HG02885 (cell line): ENCODE measurements at regions not wholly inside any gene's neighbourhood (a gene's known extent, or its start where the extent isn't known, plus 50 kb on each side); places are given as distances from the start of the nearest gene placed in this dataset.
"Not testable (repeated sequence)": the region's sequence is repeated elsewhere in the genome, so short reads cannot be mapped to it uniquely, and the experiment has no call there.

Experiments used
- ATAC-seq: cut with Tn5 transposase; IDR thresholded peaks from one replicate; pipeline ENCODE4 v1.9.1; 2021; ENCODE audit warnings: mild to moderate bottlenecking; ENCODE audit not compliant: unreplicated experiment, poor library complexity

GRCh38 chr17:36691606-36692005, 90.2 kb downstream of the MRM1 start:
- no peak for ATAC-seq

GRCh38 chr17:36695082-36695481, 93.7 kb downstream of the MRM1 start:
- ATAC-seq: no peak

GRCh38 chr17:36695710-36696109, 94.3 kb downstream of the MRM1 start:
- not testable (repeated sequence) for ATAC-seq

GRCh38 chr17:36696805-36697204, 95.4 kb downstream of the MRM1 start:
- ATAC-seq: no peak

GRCh38 chr17:36697903-36698530, 96.6 kb downstream of the MRM1 start:
- no peak for ATAC-seq

DNA sequence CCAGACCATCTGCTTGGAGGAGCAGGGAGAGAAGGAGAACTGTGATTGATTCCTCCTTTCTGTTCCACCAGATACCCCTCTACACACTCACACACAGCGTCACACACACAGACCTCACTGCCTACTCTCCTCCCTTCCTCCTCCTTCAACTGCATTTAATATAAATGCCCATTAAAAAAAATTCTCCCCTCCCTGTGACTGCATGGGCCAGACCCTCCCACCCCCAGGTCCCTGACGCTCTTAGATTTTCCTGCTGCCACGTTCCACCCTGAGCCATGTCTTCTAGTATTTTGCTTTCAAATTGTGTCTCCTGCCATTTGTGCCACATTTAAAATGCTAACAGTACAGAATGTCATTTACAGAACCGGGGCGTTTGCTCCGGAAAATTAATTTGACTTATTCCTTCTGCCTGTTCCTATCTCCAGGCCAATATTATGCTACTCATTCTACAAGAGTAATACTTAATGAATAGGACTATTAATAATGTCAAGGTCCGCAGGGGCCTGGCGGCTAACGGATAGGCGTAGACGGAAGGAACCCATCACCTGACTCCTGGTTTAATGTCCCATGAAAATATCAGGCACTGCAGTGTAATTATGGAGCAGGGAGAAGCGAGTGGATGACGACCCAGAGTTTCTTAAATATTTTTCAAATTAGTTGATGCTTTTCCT, 100.2 kb downstream of the MRM1 start:
- ATAC-seq: no peak

DNA sequence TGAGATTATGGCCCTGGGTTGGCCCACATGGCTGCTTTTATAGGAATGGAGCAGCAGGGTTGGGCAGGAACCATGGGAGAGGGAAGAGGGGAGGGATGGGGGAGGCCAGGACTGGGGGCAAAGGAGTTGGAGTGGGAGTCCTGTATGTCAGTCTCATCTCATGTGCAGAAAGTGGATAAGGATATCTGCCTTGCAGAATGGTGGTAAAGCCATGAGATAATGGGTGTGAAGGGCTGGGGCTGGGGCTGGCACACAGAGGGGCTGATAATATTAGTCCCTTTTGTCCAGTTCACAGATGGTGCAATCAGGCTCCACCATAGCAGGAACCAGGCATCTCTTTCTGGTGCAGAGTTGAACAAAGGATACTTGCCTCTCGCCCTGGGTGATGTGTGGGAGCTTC, 101.3 kb downstream of the MRM1 start:
- no peak for ATAC-seq

DNA sequence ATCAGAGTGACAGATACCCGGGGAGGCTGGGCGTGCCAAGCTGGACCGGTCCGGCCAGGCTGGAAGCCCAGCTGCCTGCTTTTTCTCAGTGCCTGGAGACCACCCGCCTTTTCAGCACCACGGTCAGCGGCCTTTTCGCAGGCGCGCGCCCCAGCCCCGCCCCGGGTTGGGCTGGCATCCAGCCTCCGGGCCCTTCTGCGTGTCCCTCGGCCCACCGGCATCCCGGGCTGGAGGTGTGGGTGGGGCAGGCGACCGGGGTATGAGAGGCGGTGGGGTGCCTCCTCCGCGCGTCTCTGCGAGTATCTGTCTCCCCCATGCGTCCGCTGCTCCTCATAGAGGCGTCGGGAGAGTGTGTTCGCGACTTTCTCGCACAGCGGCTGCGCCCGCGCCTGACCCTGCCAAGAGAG, 102.5 kb downstream of the MRM1 start:
- ATAC-seq: no peak

DNA sequence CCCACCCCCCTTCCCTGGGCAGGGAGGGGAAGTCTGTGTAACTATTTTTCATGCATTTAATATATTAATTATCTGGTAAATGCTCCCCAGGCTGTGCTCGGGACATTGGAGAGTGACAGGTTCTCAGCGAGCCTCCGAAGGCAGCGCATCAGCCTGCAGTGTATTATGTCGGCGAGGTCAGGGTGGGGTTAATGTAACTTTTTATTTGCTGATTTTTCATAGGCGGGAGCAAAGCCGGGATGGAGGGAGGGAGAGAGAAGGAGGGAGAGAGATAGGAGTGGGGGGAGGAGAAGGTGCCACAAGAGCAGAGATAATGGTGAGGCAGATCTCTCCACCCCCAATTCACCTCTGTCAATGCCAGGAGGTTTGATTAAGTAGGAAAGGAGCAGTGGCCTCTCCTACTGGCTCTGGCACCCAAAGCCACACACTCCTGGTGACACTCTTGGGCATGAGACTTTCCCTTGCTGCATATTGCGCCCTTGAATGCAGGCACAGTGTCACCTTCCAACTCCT, 104.0 kb downstream of the MRM1 start:
- no peak for ATAC-seq

DNA sequence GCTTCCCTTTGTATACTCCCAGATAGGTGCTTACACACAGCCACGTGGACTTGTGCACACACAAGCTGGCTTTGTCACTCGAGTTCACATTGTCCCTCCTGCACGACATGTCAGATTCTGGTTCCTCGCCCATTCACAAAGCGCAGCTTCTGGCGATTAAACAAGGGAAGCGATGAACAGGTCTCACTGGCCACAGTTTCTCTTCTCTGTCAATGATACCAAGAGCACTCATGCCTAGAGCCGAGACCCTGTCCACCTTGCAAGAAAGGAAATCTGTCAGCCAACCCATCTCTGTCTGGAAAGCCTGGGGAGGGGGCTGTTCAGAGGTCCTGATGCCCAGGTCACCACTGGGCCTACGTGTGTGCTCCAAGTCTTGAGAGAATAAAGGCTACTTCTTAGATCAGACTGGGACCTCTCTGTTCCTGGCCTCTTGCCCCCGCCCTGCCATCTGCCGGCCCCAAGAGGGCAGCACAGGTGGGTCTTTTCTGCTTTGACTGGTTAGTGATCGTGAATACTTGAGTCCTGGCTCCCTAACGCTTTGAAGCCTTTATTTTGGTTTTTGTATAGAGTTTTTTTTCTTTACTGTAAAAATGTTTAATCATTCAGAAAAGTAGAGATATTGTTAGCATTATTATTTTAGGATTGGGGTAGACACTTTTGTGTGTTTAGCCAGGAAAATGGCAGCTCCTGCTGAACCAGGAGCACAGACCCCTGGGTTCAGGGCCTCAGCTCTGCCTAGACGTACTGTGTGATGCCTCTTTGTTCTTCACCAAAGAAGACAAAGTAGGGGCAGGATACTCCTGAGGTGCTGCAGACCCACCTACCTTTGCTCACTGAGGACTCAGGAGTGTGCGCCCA, 104.7 kb downstream of the MRM1 start:
- no peak for ATAC-seq

GRCh38 chr17:36707904-36708303, 106.5 kb downstream of the MRM1 start:
- no peak for ATAC-seq

- ATAC-seq: no peak
Observed at GRCh38 chr17:36714789-36715188, 113.4 kb downstream of the MRM1 start.

DNA sequence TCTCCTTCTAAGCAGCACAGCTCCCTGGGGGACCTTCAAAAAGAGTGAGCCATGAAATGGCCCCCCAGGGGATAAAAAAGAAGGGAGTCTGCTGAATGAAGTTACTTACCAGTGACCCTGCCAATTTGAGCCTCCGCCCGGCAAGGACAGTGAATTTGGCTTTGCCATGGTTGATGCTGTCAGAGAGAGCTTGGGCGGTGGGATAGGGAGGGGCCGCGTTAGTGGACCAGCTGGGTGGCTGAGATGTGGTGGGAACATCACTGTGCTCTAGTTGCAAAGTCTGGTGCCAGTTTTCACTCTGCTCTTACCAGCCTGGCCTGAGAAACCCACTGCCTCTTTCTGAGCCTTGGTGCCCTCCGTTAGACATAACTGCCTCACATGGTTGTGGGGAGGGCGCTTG, 114.6 kb downstream of the MRM1 start:
- no peak for ATAC-seq

DNA sequence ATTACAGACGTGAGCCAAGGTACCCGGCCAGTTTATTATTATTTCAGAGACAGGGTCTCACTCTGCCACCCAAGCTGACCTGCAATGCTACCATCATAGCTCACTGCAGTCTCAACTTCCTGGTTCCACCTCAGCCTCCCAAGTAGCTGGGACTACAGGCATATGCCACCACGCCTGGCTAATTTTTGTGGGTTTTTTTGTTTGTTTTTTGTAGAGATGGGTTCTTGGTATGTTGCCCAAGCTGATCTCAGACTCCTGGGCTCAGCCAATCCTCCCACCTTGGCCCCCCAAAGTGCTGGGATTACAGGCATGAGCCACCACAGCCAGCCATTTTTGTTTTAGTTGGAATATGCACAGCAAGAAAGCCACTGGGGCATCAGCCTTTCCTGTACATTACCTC, 115.7 kb downstream of the MRM1 start:
- no peak for ATAC-seq

DNA sequence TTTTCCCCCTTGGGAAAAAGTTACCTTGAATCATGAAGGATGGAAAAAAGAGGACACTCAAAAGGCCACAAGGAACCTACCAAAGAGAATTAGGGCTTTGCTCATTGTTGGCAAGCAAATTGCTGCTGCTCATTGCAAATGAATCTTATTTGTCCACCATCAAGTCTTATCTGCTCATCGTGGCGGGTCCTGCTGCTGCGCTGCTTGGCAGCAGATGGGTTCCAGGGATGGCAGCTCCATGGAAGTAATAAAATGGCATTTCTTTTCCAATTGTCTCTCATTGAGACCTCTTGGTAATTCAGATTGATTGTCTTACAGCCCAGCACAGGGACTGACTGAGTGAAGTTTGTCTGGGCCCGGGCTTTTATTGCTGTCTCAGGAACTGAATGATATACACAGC, 118.7 kb downstream of the MRM1 start:
- no peak for ATAC-seq

DNA sequence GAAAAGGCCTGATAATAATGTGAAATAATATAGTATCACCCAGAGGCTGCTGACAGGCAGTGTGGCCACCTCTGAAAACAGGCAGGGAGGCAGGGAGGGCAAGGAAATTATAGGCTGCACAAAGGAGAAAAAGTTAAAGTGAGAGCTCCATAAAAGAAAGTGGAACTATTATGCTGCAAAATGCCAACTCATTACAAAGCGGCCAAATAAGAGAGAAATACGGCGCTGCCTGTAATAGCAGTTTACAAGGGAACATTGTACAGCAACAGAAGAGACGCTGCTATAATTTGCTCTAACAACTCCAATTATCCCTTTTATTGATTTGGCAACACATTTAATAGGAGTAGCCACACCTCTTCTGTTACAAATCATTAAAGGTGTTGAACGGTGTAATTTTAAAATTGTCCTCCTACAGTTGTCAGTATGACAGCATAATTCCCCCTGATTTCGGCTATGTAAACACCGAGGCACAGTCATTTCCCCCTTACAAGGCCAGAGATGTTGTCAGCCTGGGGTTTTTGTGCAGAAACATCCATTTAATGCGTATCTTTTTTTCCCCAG, 120.3 kb downstream of the MRM1 start:
- ATAC-seq: no peak

GRCh38 chr17:36722121-36722902, 120.9 kb downstream of the MRM1 start:
- peak; percentile 71 for ATAC-seq

DNA sequence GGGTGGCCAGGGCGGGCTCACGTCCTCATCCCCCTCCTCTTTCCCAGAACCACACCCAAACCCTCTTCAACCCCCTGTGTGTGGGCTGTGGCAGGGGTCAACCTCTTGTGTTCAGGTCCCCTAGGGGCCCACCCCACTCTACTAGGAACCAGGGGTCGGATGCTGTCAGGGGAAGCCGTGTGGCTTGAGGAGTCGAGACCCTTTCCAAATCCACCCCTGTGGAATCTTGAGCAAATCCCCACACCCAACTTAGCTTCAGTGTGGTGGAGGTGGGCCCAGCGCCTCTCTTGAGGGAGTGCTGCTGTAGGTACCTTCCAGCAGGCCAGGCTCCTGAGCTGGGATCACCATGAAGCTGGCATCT, 121.5 kb downstream of the MRM1 start:
- ATAC-seq: no peak

GRCh38 chr17:36723459-36724025, 122.2 kb downstream of the MRM1 start:
- ATAC-seq: no peak

DNA sequence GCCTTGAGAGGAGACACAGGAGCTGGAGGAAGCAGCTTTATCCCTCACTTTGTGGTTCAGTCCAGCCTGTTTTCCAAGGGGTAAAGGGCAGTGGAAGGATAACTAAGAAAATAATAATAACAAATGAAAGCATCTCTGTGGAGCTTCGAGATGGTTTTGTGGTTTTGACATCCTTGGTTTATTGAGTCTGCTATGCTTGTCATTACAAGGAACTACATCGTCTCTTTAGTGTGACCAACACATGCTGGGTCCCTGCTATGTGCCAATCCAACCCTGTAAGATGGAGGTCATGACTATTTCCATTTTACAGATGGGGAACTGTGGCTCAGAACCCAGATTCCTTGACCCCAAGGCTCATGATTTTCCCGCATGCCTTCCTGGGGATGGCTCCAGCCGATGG, 124.8 kb downstream of the MRM1 start:
- ATAC-seq: no peak
